SK-N-SH treated with all-trans-retinoic acid at 6 μM for 48 hours (cell line): ENCODE measurements at regions not wholly inside any gene's neighbourhood (a gene's known extent, or its start where the extent isn't known, plus 50 kb on each side); places are given as distances from the start of the nearest gene placed in this dataset.

Experiments
- ATAC-seq: fragments of 200-7000 bp; cut with Tn5 transposase; 3 replicates; pipeline ENCODE4 v1.9.1; 2020; ENCODE audit warnings: mild to moderate bottlenecking, moderate library complexity
- ARNTL ChIP-seq: fragments of 450-650 bp; formaldehyde crosslinking; IDR thresholded peaks from 2 replicates; pipeline ENCODE4 v1.5.0; 2020; ENCODE audit warnings: low read depth, mild to moderate bottlenecking, moderate library complexity, borderline replicate concordance
- CREB5 ChIP-seq: fragments of 250-450 bp; sonication (Bioruptor Pico); IDR thresholded peaks from 2 replicates; pipeline ENCODE4 v1.5.1; 2020; ENCODE audit warnings: low read depth, mild to moderate bottlenecking, moderate library complexity
- CSDC2 ChIP-seq: fragments of 250-450 bp; sonication (Bioruptor Pico); IDR thresholded peaks from 2 replicates; pipeline ENCODE4 v1.5.0; 2020; ENCODE audit warnings: mild to moderate bottlenecking, moderate library complexity
- CSRNP3 ChIP-seq: fragments of 250-450 bp; sonication (Bioruptor Pico); IDR thresholded peaks from 2 replicates; pipeline ENCODE4 v1.5.1; 2021; ENCODE audit warnings: mild to moderate bottlenecking, moderate library complexity
- ESRRG ChIP-seq: fragments of 250-450 bp; sonication (Bioruptor Pico); IDR thresholded peaks from 2 replicates; pipeline ENCODE4 v1.6.1; 2021; ENCODE audit warnings: mild to moderate bottlenecking
- GLIS3 ChIP-seq: fragments of 250-450 bp; sonication (Bioruptor Pico); IDR thresholded peaks from 2 replicates; pipeline ENCODE4 v1.5.0; 2020; ENCODE audit warnings: mild to moderate bottlenecking, moderate library complexity
- ISL1 ChIP-seq: fragments of 250-450 bp; sonication (Bioruptor Pico); IDR thresholded peaks from 2 replicates; pipeline ENCODE4 v2.1.2; 2022; ENCODE audit warnings: mild to moderate bottlenecking, moderate library complexity
- OSR1 ChIP-seq: fragments of 250-450 bp; sonication (Bioruptor Pico); IDR thresholded peaks from 2 replicates; pipeline ENCODE4 v1.8.0; 2022; ENCODE audit warnings: moderate library complexity, mild to moderate bottlenecking, inconsistent platforms
- POU6F1 ChIP-seq: fragments of 250-450 bp; sonication (Bioruptor Pico); IDR thresholded peaks from 2 replicates; pipeline ENCODE4 v1.8.0; 2021; ENCODE audit warnings: low read depth, mild to moderate bottlenecking, moderate library complexity, borderline replicate concordance
- PPARA ChIP-seq: fragments of 250-450 bp; sonication (Bioruptor Pico); IDR thresholded peaks from 2 replicates; pipeline ENCODE4 v1.5.0; 2020; ENCODE audit warnings: mild to moderate bottlenecking, borderline replicate concordance
- RARB ChIP-seq: fragments of 250-450 bp; sonication (Bioruptor Pico); IDR thresholded peaks from 2 replicates; pipeline ENCODE4 v1.8.0; 2021; ENCODE audit warnings: mild to moderate bottlenecking, moderate library complexity
- SNAI2 ChIP-seq: fragments of 250-450 bp; sonication (Bioruptor Pico); IDR thresholded peaks from 2 replicates; pipeline ENCODE4 v1.5.0; 2020; ENCODE audit warnings: mild to moderate bottlenecking, moderate library complexity
- TCF4 ChIP-seq: fragments of 250-450 bp; sonication (Bioruptor Pico); IDR thresholded peaks from 2 replicates; pipeline ENCODE4 v1.8.0; 2021; ENCODE audit warnings: mild to moderate bottlenecking, moderate library complexity, borderline replicate concordance
- TOX ChIP-seq: fragments of 250-450 bp; sonication (Bioruptor Pico); IDR thresholded peaks from 2 replicates; pipeline ENCODE4 v1.8.0; 2021; ENCODE audit warnings: mild to moderate bottlenecking, moderate library complexity, borderline replicate concordance
- TSHZ2 ChIP-seq: fragments of 250-450 bp; sonication (Bioruptor Pico); IDR thresholded peaks from 2 replicates; pipeline ENCODE4 v1.5.0; 2020; ENCODE audit warnings: mild to moderate bottlenecking, moderate library complexity
- ZC3H10 ChIP-seq: fragments of 250-450 bp; sonication (Bioruptor Pico); IDR thresholded peaks from 2 replicates; pipeline ENCODE4 v1.5.1; 2021; ENCODE audit warnings: mild to moderate bottlenecking, moderate library complexity
- ZFP3 ChIP-seq: fragments of 250-450 bp; sonication (Bioruptor Pico); IDR thresholded peaks from 2 replicates; pipeline ENCODE4 v1.5.0; 2020; ENCODE audit warnings: mild to moderate bottlenecking, moderate library complexity
- ZFP30 ChIP-seq: fragments of 450-650 bp; formaldehyde crosslinking; IDR thresholded peaks from 2 replicates; pipeline ENCODE4 v1.5.0; 2022; ENCODE audit warnings: mild to moderate bottlenecking, moderate library complexity
- ZNF565 ChIP-seq: fragments of 450-650 bp; formaldehyde crosslinking; conservative IDR thresholded peaks from 2 replicates; pipeline ENCODE4 v1.5.0; 2020; ENCODE audit warnings: low read depth, mild to moderate bottlenecking, moderate library complexity
- ZNF70 ChIP-seq: fragments of 450-650 bp; formaldehyde crosslinking; IDR thresholded peaks from 2 replicates; pipeline ENCODE4 v1.5.0; 2020; ENCODE audit warnings: mild to moderate bottlenecking, moderate library complexity
- ZNF8 ChIP-seq: fragments of 450-650 bp; formaldehyde crosslinking; IDR thresholded peaks from 2 replicates; pipeline ENCODE4 v1.5.0; 2020; ENCODE audit warnings: mild to moderate bottlenecking, moderate library complexity

- ATAC-seq = peak; percentile 31; the same call in 2 of the 3 replicates
- TF ChIP-seq CSRNP3 (no peak), ISL1 (no peak), ZC3H10 (CRISPR knock-in tag) (no peak), GLIS3 (no peak), TSHZ2 (CRISPR knock-in tag) (no peak), CREB5 (CRISPR knock-in tag) (no peak), ARNTL (CRISPR knock-in tag) (no peak), ZNF565 (CRISPR knock-in tag) (no peak), CSDC2 (CRISPR knock-in tag) (no peak), PPARA (CRISPR knock-in tag) (no peak), ESRRG (CRISPR knock-in tag) (no peak), RARB (CRISPR knock-in tag) (no peak), SNAI2 (CRISPR knock-in tag) (no peak)
Observed at GRCh38 chr7:121519548-121520521, 123.7 kb upstream of the FAM3C start.

- no peak for ATAC-seq
- TF ChIP-seq ISL1 = no peak
- TF ChIP-seq TCF4 = no peak
- no peak for TF ChIP-seq ZFP3 (CRISPR knock-in tag)
- no peak for TF ChIP-seq POU6F1 (CRISPR knock-in tag)
Observed at GRCh38 chr7:121517591-121517990, 121.5 kb upstream of the FAM3C start.

GRCh38 chr7:121516821-121517220, 120.7 kb upstream of the FAM3C start:
- TF ChIP-seq ZNF70 (CRISPR knock-in tag) = no peak
- TF ChIP-seq GLIS3 = no peak
- no peak for TF ChIP-seq CSRNP3
- TF ChIP-seq TCF4 = no peak
- no peak for TF ChIP-seq ZFP30 (CRISPR knock-in tag)
- TF ChIP-seq TOX (CRISPR knock-in tag) = no peak
- no peak for TF ChIP-seq ZNF8
- TF ChIP-seq RARB (CRISPR knock-in tag) = no peak
- TF ChIP-seq ARNTL (CRISPR knock-in tag) = no peak
- TF ChIP-seq SNAI2 (CRISPR knock-in tag) = no peak
- TF ChIP-seq ZNF565 (CRISPR knock-in tag) = no peak
- no peak for TF ChIP-seq ZC3H10 (CRISPR knock-in tag)
- no peak for TF ChIP-seq OSR1 (CRISPR knock-in tag)
- no peak for TF ChIP-seq POU6F1 (CRISPR knock-in tag)
- no peak for TF ChIP-seq PPARA (CRISPR knock-in tag)
- no peak for ATAC-seq
